ENCODE measurements at regions not wholly inside any gene's neighbourhood (a gene's known extent, or its start where the extent isn't known, plus 50 kb on each side); places are given as distances from the start of the nearest gene placed in this dataset.

DNA sequence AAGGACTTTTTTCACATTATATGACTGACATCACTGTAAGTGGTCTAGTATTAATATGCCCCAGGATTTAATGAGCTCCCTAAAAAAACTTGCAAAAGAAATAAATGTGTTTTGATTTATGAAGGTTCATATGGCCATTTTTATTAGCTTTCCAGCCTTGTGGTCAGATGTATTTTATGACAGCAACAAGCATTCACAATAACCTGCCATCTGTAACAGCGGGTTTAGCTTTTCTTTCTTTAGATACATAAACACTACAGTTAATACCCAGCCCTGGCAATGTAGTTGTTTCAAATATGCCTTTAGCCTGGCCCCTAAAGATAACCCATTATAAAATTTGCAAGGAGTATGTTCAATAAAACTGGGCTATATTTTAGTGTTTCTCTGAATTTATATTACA is 1063.8 kb downstream of the SOCS6 start:
- TF ChIP-seq, protein P1, sequence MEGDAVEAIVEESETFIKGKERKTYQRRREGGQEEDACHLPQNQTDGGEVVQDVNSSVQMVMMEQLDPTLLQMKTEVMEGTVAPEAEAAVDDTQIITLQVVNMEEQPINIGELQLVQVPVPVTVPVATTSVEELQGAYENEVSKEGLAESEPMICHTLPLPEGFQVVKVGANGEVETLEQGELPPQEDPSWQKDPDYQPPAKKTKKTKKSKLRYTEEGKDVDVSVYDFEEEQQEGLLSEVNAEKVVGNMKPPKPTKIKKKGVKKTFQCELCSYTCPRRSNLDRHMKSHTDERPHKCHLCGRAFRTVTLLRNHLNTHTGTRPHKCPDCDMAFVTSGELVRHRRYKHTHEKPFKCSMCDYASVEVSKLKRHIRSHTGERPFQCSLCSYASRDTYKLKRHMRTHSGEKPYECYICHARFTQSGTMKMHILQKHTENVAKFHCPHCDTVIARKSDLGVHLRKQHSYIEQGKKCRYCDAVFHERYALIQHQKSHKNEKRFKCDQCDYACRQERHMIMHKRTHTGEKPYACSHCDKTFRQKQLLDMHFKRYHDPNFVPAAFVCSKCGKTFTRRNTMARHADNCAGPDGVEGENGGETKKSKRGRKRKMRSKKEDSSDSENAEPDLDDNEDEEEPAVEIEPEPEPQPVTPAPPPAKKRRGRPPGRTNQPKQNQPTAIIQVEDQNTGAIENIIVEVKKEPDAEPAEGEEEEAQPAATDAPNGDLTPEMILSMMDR (IDR thresholded peaks at IDR 0.05), result no peak
- TF ChIP-seq, protein P2, sequence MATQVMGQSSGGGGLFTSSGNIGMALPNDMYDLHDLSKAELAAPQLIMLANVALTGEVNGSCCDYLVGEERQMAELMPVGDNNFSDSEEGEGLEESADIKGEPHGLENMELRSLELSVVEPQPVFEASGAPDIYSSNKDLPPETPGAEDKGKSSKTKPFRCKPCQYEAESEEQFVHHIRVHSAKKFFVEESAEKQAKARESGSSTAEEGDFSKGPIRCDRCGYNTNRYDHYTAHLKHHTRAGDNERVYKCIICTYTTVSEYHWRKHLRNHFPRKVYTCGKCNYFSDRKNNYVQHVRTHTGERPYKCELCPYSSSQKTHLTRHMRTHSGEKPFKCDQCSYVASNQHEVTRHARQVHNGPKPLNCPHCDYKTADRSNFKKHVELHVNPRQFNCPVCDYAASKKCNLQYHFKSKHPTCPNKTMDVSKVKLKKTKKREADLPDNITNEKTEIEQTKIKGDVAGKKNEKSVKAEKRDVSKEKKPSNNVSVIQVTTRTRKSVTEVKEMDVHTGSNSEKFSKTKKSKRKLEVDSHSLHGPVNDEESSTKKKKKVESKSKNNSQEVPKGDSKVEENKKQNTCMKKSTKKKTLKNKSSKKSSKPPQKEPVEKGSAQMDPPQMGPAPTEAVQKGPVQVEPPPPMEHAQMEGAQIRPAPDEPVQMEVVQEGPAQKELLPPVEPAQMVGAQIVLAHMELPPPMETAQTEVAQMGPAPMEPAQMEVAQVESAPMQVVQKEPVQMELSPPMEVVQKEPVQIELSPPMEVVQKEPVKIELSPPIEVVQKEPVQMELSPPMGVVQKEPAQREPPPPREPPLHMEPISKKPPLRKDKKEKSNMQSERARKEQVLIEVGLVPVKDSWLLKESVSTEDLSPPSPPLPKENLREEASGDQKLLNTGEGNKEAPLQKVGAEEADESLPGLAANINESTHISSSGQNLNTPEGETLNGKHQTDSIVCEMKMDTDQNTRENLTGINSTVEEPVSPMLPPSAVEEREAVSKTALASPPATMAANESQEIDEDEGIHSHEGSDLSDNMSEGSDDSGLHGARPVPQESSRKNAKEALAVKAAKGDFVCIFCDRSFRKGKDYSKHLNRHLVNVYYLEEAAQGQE (IDR thresholded peaks at IDR 0.05; ENCODE audit: insufficient read depth in 1 of 2, low read depth in 2 of 2, low read length in 1 of 2), result no peak
